GM12878 (cell line): ENCODE measurements at regions not wholly inside any gene's neighbourhood (a gene's known extent, or its start where the extent isn't known, plus 50 kb on each side); places are given as distances from the start of the nearest gene placed in this dataset.

Experiments used
- ATAC-seq: fragments of 200-7000 bp; cut with Tn5 transposase; 3 replicates; pipeline ENCODE4 v1.9.1; 2020; ENCODE audit warnings: mild to moderate bottlenecking, moderate library complexity
- BruUV-seq: library from RNA; stranded (reverse); fragments of 400-500 nt; replicated peaks from 2 replicates; lab custom pipeline; 2021; lab: Mats Ljungman, UMichigan
- CTCF ChIA-PET: fragments of 300-600 bp; sonication (Branson Sonifier 250); formaldehyde crosslinking; extraction: SDS; loops from one replicate; lab custom pipeline; 2021; ENCODE audit warnings: inconsistent platforms; lab: Yijun Ruan, JAX
- POLR2A ChIA-PET: fragments of 350-600 bp; formaldehyde crosslinking; extraction: SDS; loops from one replicate; lab custom pipeline; 2021; ENCODE audit warnings: inconsistent platforms; lab: Charles Lee
- RAD21 ChIA-PET: fragments of 300-600 bp; sonication (Branson Sonifier 250); formaldehyde crosslinking; loops from one replicate; lab custom pipeline; 2023; ENCODE audit warnings: antibody characterized with exemption; ENCODE audit not compliant: unreplicated experiment; lab: Charles Lee
- SMC1A ChIA-PET: fragments of 300-600 bp; sonication (Branson Sonifier 250); formaldehyde crosslinking; loops from one replicate; lab custom pipeline; 2023; ENCODE audit not compliant: unreplicated experiment, uncharacterized antibody; lab: Charles Lee
- DNase-seq: peaks from one replicate; pipeline ENCODE4 v3.0.0-alpha.2; 2011; ENCODE audit warnings: low read depth, low spot score
- FAIRE-seq: peaks from 3 replicates; lab custom pipeline; 2011; peaks lifted over from hg19 to GRCh38; lab: Jason Lieb, UNC
- H2AFZ ChIP-seq: 2 replicates; pipeline ENCODE4 v1.6.0; 2011; ENCODE audit warnings: low read depth, low read length, control low read depth; ENCODE audit not compliant: control insufficient read depth
- H3K27ac ChIP-seq: 2 replicates; pipeline ENCODE4 v1.5.1; 2011; ENCODE audit warnings: control low read depth; ENCODE audit not compliant: control insufficient read depth, insufficient read depth
- H3K27me3 ChIP-seq, 2 experiments: replicated peaks in 1 of 2; 2 replicates each; pipeline versions ENCODE4 v1.6.0 to v1.6.1; 2011; ENCODE audit warnings: low read length in 1 of 2; ENCODE audit not compliant: control insufficient read depth in 2 of 2, insufficient read depth in 2 of 2
- H3K36me3 ChIP-seq, 2 experiments: 2 replicates each; pipeline ENCODE4 v1.5.1; 2011; ENCODE audit warnings: low read length in 1 of 2; ENCODE audit not compliant: control insufficient read depth in 2 of 2, insufficient read depth in 2 of 2
- H3K4me1 ChIP-seq: 2 replicates; pipeline ENCODE4 v1.6.1; 2011; ENCODE audit warnings: mild to moderate bottlenecking, low read length, moderate library complexity, mixed read lengths; ENCODE audit not compliant: control insufficient read depth, insufficient read depth
- H3K4me2 ChIP-seq: 2 replicates; pipeline ENCODE4 v1.6.0; 2011; ENCODE audit warnings: control low read depth; ENCODE audit not compliant: control insufficient read depth, insufficient read depth
- H3K4me3 ChIP-seq: fragments of 200-600 bp; sonication (generic); 2 replicates; pipeline ENCODE4 v1.5.1; 2016
- H3K79me2 ChIP-seq: 2 replicates; pipeline ENCODE4 v1.6.0; 2011; ENCODE audit warnings: low read length; ENCODE audit not compliant: control insufficient read depth, insufficient read depth
- H3K9ac ChIP-seq: 2 replicates; pipeline ENCODE4 v1.8.0; 2011; ENCODE audit warnings: low read length, control low read depth, mixed read lengths; ENCODE audit not compliant: control insufficient read depth, insufficient read depth
- H3K9me3 ChIP-seq: replicated peaks from 3 replicates; pipeline ENCODE4 v1.5.1; 2011; ENCODE audit warnings: mild to moderate bottlenecking, low read length; ENCODE audit not compliant: control insufficient read depth, insufficient read depth
- H4K20me1 ChIP-seq: 2 replicates; pipeline ENCODE4 v1.6.0; 2011; ENCODE audit not compliant: control insufficient read depth, insufficient read depth
- BHLHE40 ChIP-seq, 2 experiments: fragments of 450-650 bp in 1 of 2; IDR thresholded peaks; 2 replicates each; pipeline ENCODE4 v1.6.1; 2011 to 2017; ENCODE audit warnings: low read depth in 2 of 2, borderline replicate concordance in 1 of 2, improper control_type of control experiment in 1 of 2, low read length in 1 of 2, mild to moderate bottlenecking in 1 of 2
- GABPA ChIP-seq: IDR thresholded peaks from 2 replicates; pipeline ENCODE4 v1.6.1; 2014; ENCODE audit warnings: antibody characterized with exemption, low read depth, mild to moderate bottlenecking, inconsistent platforms
- HSF1 ChIP-seq: fragments of 150-350 bp; IDR thresholded peaks from 2 replicates; pipeline ENCODE4 v1.6.1; 2014; ENCODE audit warnings: mild to moderate bottlenecking, low read depth, low read length
- MXI1 ChIP-seq: fragments of 150-350 bp; IDR thresholded peaks from 2 replicates; pipeline ENCODE4 v1.6.1; 2011; ENCODE audit warnings: low read depth, mild to moderate bottlenecking, inconsistent platforms, low read length, improper control_type of control experiment
- PKNOX1 ChIP-seq: fragments of 450-650 bp; IDR thresholded peaks from 2 replicates; pipeline ENCODE4 v1.6.1; 2016; ENCODE audit warnings: mild to moderate bottlenecking
- RUNX3 ChIP-seq: IDR thresholded peaks from 2 replicates; pipeline ENCODE4 v1.6.1; 2012; ENCODE audit warnings: low read length, inconsistent platforms
- TAF1 ChIP-seq: IDR thresholded peaks from 2 replicates; pipeline ENCODE4 v1.6.1; 2011; ENCODE audit warnings: mild to moderate bottlenecking, low read depth, low read length, borderline replicate concordance
- WGBS: methylation state at CpG from one replicate; pipeline ENCODE4 v1.1.6; 2016; ENCODE audit warnings: low lambda C conversion rate; ENCODE audit not compliant: insufficient replicate concordance, insufficient coverage; ENCODE audit errors: missing lambda C conversion rate; 5-methylcytosine and 5-hydroxymethylcytosine counted together
- in situ Hi-C: fragments of 300-500 bp; cut with MboI; formaldehyde crosslinking; loops from 9 replicates; pipeline ENCODE4 v1.14.3; 2018; ENCODE audit warnings: mixed read lengths
- intact Hi-C: fragments of 100-400 bp; cut with micrococcal nuclease; formaldehyde crosslinking; loops from one replicate; pipeline ENCODE4 v1.14.2; 2022; ENCODE audit not compliant: unreplicated experiment

- in situ Hi-C loops, result no loop called here
- RAD21 ChIA-PET, result interaction anchor here (0.5 kb wide), 2 partner anchors 84 to 150 kb away, joined by 3 read pairs; no protein-coding TSS in a partner anchor
These were observed 65.5 kb upstream of the NUP160 start for GRCh38 chr11:47913529-47914244.

More at GRCh38 chr11:47913529-47914244, 65.5 kb upstream of the NUP160 start:
- H3K4me1 ChIP-seq, result peaks cover 14% of the 10 kb centered on the region
- no TSS peak for BruUV-seq
- ChIA-PET POLR2A (interaction anchor here (0.7 kb wide), 2 partner anchors 23 to 60 kb away, joined by 4 to 5 read pairs; no protein-coding TSS in a partner anchor), CTCF (interaction anchor here (0.6 kb wide), 1 partner anchor 125 kb away, joined by 3 read pairs; no protein-coding TSS in a partner anchor), SMC1A (interaction anchor here (0.9 kb wide), 1 partner anchor 12 kb away, joined by 3 read pairs; no protein-coding TSS in a partner anchor)
- H3K27ac ChIP-seq, result no peak overlapping the region
- no peak overlapping the region for H3K4me3 ChIP-seq
- DNase-seq (no peak), ATAC-seq (no peak), FAIRE-seq (no peak)
- H3K36me3 ChIP-seq, result no peaks in the 10 kb centered on the region
- H3K4me2 ChIP-seq, result no peak overlapping the region
- H3K9me3 ChIP-seq, result no peaks in the 10 kb centered on the region
- H3K9ac ChIP-seq, result no peak overlapping the region
- H3K27me3 ChIP-seq, result no peaks in the 10 kb centered on the region
- H2AFZ ChIP-seq, result no peak overlapping the region
- peak; percentile 7; the same call in 1 of the 2 replicates for TF ChIP-seq RUNX3
- peak in 1 of 2 experiments; percentile 57; a peak in 1 of 4 replicates for TF ChIP-seq BHLHE40 (IDR thresholded peaks at IDR 0.05; ENCODE audit: borderline replicate concordance in 1 of 2, low read depth in 2 of 2, low read length in 1 of 2)
- TF ChIP-seq TAF1, result no peak
- no peak for TF ChIP-seq HSF1
- no peak for TF ChIP-seq GABPA
- peak; percentile 60 for TF ChIP-seq PKNOX1
- no peak for TF ChIP-seq MXI1
- 65% methylated on average over 8 of the region's 8 CpGs for WGBS
- no peaks in the 10 kb centered on the region for H4K20me1 ChIP-seq
- intact Hi-C loops, result no loop called here
- no peaks in the 10 kb centered on the region for H3K79me2 ChIP-seq
